ENCODE measurements at regions not wholly inside any gene's neighbourhood (a gene's known extent, or its start where the extent isn't known, plus 50 kb on each side); places are given as distances from the start of the nearest gene placed in this dataset.

DNA sequence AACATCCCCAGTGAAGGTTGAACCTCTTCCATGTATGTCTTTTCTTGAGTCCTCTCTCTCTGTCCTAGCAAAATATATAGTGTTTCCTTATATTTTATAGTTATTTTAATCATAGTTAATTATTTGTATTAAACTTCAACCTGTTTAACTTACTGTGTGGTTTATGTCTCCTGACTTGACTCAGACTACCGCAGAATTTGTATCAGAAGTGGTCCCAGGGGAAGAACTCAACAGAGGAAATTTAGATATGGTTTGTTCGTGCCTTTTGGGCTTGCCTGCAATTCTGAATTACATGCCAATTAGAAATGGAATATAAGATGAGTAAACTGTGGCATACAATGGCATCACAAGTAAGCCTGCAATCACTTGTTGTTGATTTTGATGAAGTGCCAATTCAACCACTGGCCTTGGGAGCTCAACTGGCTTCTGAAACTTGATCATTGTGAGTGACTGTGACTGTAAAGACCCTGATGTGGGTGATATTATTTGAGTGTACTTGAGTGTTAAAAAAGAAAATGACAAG is 1459.5 kb upstream of the PCDH20 start:
- H3K4me3 ChIP-seq, result no peak overlapping the region
- BruUV-seq (replicated peaks), result no TSS peak
- no peak for FAIRE-seq

More for the DNA sequence above, 1459.5 kb upstream of the PCDH20 start:
- POLR2A ChIA-PET, result no interaction called here
- H3K36me3 ChIP-seq (ENCODE audit: control insufficient read depth in 2 of 2, insufficient read depth in 2 of 2, low read length in 1 of 2), result no peaks in the 10 kb centered on the region
- H2AFZ ChIP-seq (ENCODE audit: control insufficient read depth, low read depth, low read length), result no peak overlapping the region
- intact Hi-C loops (cut with micrococcal nuclease; ENCODE audit: unreplicated experiment) (no loop called here), in situ Hi-C loops (cut with MboI) (no loop called here)
- H3K9ac ChIP-seq (ENCODE audit: control insufficient read depth, insufficient read depth, low read length), result no peak overlapping the region
- RAD21 ChIA-PET (ENCODE audit: unreplicated experiment), result no interaction called here
- no peaks in the 10 kb centered on the region for H4K20me1 ChIP-seq (ENCODE audit: control insufficient read depth, insufficient read depth)
- SMC1A ChIA-PET (ENCODE audit: uncharacterized antibody, unreplicated experiment), result no interaction called here
- H3K4me1 ChIP-seq (ENCODE audit: control insufficient read depth, insufficient read depth, low read length), result no peaks in the 10 kb centered on the region
- H3K79me2 ChIP-seq (ENCODE audit: control insufficient read depth, insufficient read depth, low read length), result no peaks in the 10 kb centered on the region
- TF ChIP-seq NR2C2 (IDR thresholded peaks at IDR 0.05; ENCODE audit: borderline replicate concordance, control insufficient read depth, insufficient read length, low read depth), result no peak
- TF ChIP-seq PAX5 (IDR thresholded peaks at IDR 0.05; ENCODE audit: borderline replicate concordance, low read depth, low read length), result no peak
- TF ChIP-seq RUNX3 (IDR thresholded peaks at IDR 0.05; ENCODE audit: low read length), result peak; percentile 47
- no peak for TF ChIP-seq ZNF217 (IDR thresholded peaks at IDR 0.05)
- peak; percentile 62 for TF ChIP-seq MEF2B (IDR thresholded peaks at IDR 0.05; ENCODE audit: partially characterized antibody, poor library complexity, severe bottlenecking)
- TF ChIP-seq, protein P1, sequence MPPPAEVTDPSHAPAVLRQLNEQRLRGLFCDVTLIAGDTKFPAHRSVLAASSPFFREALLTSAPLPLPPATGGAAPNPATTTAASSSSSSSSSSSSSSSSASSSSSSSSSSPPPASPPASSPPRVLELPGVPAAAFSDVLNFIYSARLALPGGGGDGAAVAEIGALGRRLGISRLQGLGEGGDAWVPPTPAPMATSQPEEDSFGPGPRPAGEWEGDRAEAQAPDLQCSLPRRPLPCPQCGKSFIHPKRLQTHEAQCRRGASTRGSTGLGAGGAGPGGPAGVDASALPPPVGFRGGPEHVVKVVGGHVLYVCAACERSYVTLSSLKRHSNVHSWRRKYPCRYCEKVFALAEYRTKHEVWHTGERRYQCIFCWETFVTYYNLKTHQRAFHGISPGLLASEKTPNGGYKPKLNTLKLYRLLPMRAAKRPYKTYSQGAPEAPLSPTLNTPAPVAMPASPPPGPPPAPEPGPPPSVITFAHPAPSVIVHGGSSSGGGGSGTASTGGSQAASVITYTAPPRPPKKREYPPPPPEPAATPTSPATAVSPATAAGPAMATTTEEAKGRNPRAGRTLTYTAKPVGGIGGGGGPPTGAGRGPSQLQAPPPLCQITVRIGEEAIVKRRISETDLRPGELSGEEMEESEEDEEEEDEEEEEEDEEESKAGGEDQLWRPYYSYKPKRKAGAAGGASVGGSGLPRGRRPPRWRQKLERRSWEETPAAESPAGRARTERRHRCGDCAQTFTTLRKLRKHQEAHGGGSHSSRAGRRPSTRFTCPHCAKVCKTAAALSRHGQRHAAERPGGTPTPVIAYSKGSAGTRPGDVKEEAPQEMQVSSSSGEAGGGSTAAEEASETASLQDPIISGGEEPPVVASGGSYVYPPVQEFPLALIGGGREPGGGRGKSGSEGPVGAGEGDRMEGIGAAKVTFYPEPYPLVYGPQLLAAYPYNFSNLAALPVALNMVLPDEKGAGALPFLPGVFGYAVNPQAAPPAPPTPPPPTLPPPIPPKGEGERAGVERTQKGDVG (CRISPR knock-in tag; IDR thresholded peaks at IDR 0.05), result no peak
- no peak overlapping the region for H3K4me2 ChIP-seq (ENCODE audit: control insufficient read depth, insufficient read depth)
- 0% methylated on average over 2 of the region's 2 CpGs for WGBS (ENCODE audit: insufficient coverage, insufficient replicate concordance, low lambda C conversion rate, missing lambda C conversion rate)
- no peaks in the 10 kb centered on the region for H3K9me3 ChIP-seq (replicated peaks; ENCODE audit: control insufficient read depth, insufficient read depth, low read length)
- H3K27me3 ChIP-seq (replicated peaks in 1 of 2; ENCODE audit: control insufficient read depth in 2 of 2, insufficient read depth in 2 of 2, low read length in 1 of 2), result no peaks in the 10 kb centered on the region
- CTCF ChIA-PET, result no interaction called here
- ATAC-seq, result no peak; the same call in 2 of the 3 replicates
- H3K27ac ChIP-seq (ENCODE audit: control insufficient read depth, insufficient read depth), result no peak overlapping the region
- DNase-seq (ENCODE audit: low read depth, low spot score), result no peak
